ENCODE measurements at regions not wholly inside any gene's neighbourhood (a gene's known extent, or its start where the extent isn't known, plus 50 kb on each side); places are given as distances from the start of the nearest gene placed in this dataset.

DNA sequence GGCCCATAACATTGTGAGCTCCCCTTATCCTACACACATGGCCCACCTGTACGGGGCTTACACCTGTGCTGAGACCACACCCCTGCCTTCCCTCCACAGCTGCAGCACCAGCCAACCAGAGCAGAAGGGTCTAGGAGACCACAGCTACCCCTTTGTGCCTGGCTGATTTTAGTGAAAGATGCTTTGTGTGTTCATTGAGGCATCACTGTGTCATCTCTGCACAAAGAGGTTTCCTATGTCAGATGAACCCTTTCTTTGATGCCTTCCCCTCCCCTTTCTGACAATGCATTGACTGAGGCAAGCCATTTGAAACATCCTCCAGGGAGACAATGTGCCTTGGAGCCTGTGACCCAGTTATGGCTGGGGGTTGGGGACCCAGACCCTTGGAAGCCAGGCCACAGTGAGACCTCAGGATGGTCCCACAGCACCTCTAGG is 54.9 kb upstream of the SLC7A14 start:
- TF ChIP-seq, protein P1, sequence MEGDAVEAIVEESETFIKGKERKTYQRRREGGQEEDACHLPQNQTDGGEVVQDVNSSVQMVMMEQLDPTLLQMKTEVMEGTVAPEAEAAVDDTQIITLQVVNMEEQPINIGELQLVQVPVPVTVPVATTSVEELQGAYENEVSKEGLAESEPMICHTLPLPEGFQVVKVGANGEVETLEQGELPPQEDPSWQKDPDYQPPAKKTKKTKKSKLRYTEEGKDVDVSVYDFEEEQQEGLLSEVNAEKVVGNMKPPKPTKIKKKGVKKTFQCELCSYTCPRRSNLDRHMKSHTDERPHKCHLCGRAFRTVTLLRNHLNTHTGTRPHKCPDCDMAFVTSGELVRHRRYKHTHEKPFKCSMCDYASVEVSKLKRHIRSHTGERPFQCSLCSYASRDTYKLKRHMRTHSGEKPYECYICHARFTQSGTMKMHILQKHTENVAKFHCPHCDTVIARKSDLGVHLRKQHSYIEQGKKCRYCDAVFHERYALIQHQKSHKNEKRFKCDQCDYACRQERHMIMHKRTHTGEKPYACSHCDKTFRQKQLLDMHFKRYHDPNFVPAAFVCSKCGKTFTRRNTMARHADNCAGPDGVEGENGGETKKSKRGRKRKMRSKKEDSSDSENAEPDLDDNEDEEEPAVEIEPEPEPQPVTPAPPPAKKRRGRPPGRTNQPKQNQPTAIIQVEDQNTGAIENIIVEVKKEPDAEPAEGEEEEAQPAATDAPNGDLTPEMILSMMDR (IDR thresholded peaks at IDR 0.05; ENCODE audit: unreplicated experiment): no peak
- Mint-ChIP-seq H3K27ac (ENCODE audit: unreplicated experiment) (no peak overlapping the region), H3K36me3 (ENCODE audit: low read depth, unreplicated experiment) (no peaks in the 10 kb centered on the region), H3K4me1 (ENCODE audit: unreplicated experiment) (no peaks in the 10 kb centered on the region), H3K27me3 (ENCODE audit: unreplicated experiment) (no peaks in the 10 kb centered on the region), H3K9me3 (ENCODE audit: unreplicated experiment) (no peaks in the 10 kb centered on the region), H3K4me3 (ENCODE audit: unreplicated experiment) (no peak overlapping the region)
- DNase-seq (ENCODE audit: low spot score): no peak

DNA sequence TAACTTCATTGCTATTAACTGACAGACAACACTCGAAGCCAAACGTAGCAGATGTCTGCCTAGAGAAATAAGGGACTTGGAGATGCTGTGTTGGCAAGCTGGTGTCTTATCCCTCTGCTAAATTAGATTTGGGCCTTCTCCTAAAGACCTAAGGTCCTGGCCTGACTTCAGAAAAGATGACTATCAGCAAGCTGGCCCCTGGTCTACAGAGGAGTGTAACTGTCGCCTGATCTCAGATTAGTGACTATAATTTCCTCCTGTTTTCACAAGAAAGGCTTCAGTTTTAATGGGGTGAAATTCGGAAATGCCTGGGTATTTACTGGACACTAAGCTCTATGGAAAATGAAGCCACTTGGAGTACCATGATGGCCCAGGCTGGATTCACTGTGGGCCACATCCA is 53.1 kb upstream of the SLC7A14 start:
- Mint-ChIP-seq H3K27ac (ENCODE audit: unreplicated experiment) (no peak overlapping the region), H3K4me1 (ENCODE audit: unreplicated experiment) (no peaks in the 10 kb centered on the region), H3K27me3 (ENCODE audit: unreplicated experiment) (no peaks in the 10 kb centered on the region), H3K4me3 (ENCODE audit: unreplicated experiment) (no peak overlapping the region), H3K9me3 (ENCODE audit: unreplicated experiment) (no peaks in the 10 kb centered on the region), H3K36me3 (ENCODE audit: low read depth, unreplicated experiment) (no peaks in the 10 kb centered on the region)
- TF ChIP-seq, protein P1 (IDR thresholded peaks at IDR 0.05; ENCODE audit: unreplicated experiment): no peak
- no peak for DNase-seq (ENCODE audit: low spot score)

DNA sequence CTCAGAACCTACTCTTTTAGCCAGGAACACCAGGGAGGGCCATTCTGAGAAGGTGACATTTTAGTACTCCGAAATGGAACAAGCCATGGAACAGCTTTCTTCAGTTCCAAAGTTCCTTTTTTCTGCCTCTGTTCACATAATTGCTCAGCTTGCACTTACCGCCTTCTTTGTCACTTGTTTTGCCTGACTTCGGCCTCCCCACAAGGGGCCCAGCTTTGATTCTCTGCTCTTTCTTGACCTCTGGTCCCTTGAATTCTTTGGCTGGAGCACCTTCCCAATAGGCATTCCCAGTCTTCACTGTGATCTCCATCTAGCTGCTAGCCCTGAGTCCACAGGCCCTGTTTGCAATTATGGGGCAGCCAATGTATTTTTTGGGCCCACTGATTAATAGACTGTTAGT is 51.4 kb upstream of the SLC7A14 start:
- Mint-ChIP-seq H3K27ac (ENCODE audit: unreplicated experiment) (no peak overlapping the region), H3K4me1 (ENCODE audit: unreplicated experiment) (no peaks in the 10 kb centered on the region), H3K27me3 (ENCODE audit: unreplicated experiment) (no peaks in the 10 kb centered on the region), H3K9me3 (ENCODE audit: unreplicated experiment) (no peaks in the 10 kb centered on the region), H3K36me3 (ENCODE audit: low read depth, unreplicated experiment) (no peaks in the 10 kb centered on the region), H3K4me3 (ENCODE audit: unreplicated experiment) (no peak overlapping the region)
- DNase-seq (ENCODE audit: low spot score): no peak
- TF ChIP-seq, protein P1 (IDR thresholded peaks at IDR 0.05; ENCODE audit: unreplicated experiment): no peak

DNA sequence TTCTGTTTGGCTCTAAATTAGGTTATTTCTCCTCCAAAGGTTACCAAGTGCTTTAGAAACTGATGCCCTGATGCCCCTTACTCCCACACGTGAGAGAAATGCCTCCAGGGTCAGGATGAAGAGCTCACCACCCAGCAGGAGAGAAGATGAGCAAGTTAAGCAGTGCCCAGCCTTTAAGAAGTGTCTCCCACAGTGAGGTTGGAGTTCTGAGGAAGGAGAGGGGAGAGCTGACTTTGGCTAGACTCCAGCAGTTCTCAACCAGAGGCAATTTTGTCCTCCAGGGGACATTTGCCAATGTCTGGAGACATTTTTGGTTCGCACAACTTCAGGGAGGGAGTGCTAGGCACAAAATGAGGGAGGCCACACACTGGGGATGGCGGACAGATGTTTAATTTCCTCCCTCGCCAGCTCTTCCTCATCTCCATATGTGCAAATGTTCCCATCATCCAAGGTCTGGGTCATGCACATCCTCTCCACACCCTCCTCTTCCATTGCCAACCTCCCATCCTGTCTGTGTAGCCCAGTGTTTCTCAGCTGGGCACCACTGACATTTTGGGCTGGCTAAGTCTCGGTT is 50.6 kb upstream of the SLC7A14 start:
- no peak for DNase-seq (ENCODE audit: low spot score)
- Mint-ChIP-seq H3K9me3 (ENCODE audit: unreplicated experiment) (no peaks in the 10 kb centered on the region), H3K36me3 (ENCODE audit: low read depth, unreplicated experiment) (no peaks in the 10 kb centered on the region), H3K4me1 (ENCODE audit: unreplicated experiment) (no peaks in the 10 kb centered on the region), H3K27ac (ENCODE audit: unreplicated experiment) (no peak overlapping the region), H3K4me3 (ENCODE audit: unreplicated experiment) (no peak overlapping the region), H3K27me3 (ENCODE audit: unreplicated experiment) (no peaks in the 10 kb centered on the region)
- TF ChIP-seq, protein P1 (IDR thresholded peaks at IDR 0.05; ENCODE audit: unreplicated experiment): no peak

Measured in endothelial cell (in vitro differentiated cells).